Fibroblast of lung (primary cell): ENCODE measurements at regions not wholly inside any gene's neighbourhood (a gene's known extent, or its start where the extent isn't known, plus 50 kb on each side); places are given as distances from the start of the nearest gene placed in this dataset.

ENCODE experiments used
- CTCF ChIP-seq, 2 donors: IDR thresholded peaks in 1 of 2; conservative IDR thresholded peaks in 1 of 2; 1 replicate in 1 of 2; 2 replicates in 1 of 2; pipeline ENCODE4 v1.5.1; 2011 to 2012; ENCODE audit warnings: low read length in 2 of 2, control low read depth in 1 of 2, inconsistent platforms in 1 of 2, low read depth in 1 of 2, mild to moderate bottlenecking in 1 of 2
- EZH2 ChIP-seq: IDR thresholded peaks from 2 replicates; pipeline ENCODE4 v1.5.1; 2012; ENCODE audit warnings: low read length, control low read depth, mild to moderate bottlenecking; ENCODE audit errors: missing control alignments

- no peak for TF ChIP-seq EZH2
- no peak for TF ChIP-seq CTCF (conservative IDR thresholded peaks at IDR 0.05 in 1 of 2, IDR thresholded peaks at IDR 0.05 in 1 of 2; ENCODE audit: low read depth in 1 of 2, low read length in 2 of 2)
These were observed 609.6 kb downstream of the BRINP3 start for GRCh38 chr1:189868021-189868420.
